ENCODE measurements at regions not wholly inside any gene's neighbourhood (a gene's known extent, or its start where the extent isn't known, plus 50 kb on each side); places are given as distances from the start of the nearest gene placed in this dataset.
"Not testable (repeated sequence)": the region's sequence is repeated elsewhere in the genome, so short reads cannot be mapped to it uniquely, and the experiment has no call there.

- TF ChIP-seq, protein P1, sequence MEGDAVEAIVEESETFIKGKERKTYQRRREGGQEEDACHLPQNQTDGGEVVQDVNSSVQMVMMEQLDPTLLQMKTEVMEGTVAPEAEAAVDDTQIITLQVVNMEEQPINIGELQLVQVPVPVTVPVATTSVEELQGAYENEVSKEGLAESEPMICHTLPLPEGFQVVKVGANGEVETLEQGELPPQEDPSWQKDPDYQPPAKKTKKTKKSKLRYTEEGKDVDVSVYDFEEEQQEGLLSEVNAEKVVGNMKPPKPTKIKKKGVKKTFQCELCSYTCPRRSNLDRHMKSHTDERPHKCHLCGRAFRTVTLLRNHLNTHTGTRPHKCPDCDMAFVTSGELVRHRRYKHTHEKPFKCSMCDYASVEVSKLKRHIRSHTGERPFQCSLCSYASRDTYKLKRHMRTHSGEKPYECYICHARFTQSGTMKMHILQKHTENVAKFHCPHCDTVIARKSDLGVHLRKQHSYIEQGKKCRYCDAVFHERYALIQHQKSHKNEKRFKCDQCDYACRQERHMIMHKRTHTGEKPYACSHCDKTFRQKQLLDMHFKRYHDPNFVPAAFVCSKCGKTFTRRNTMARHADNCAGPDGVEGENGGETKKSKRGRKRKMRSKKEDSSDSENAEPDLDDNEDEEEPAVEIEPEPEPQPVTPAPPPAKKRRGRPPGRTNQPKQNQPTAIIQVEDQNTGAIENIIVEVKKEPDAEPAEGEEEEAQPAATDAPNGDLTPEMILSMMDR (conservative IDR thresholded peaks at IDR 0.05) = not testable (repeated sequence)
- not testable (repeated sequence) for TF ChIP-seq EZH2 (IDR thresholded peaks at IDR 0.05; ENCODE audit: low read depth)
Measured at GRCh38 chr2:131711268-131711667, 183.6 kb downstream of the CCDC74A start.
